ENCODE measurements at regions not wholly inside any gene's neighbourhood (a gene's known extent, or its start where the extent isn't known, plus 50 kb on each side); places are given as distances from the start of the nearest gene placed in this dataset.

GRCh38 chr4:95603393-95603792 lies 54.6 kb upstream of the UNC5C start:
- TF ChIP-seq GATA2 (IDR thresholded peaks at IDR 0.05; ENCODE audit: low read depth, low read length) (no peak), GATA3 (IDR thresholded peaks at IDR 0.05; ENCODE audit: low read depth, low read length) (no peak)

Measured in SH-SY5Y (cell line).